Activated CD4-positive, alpha-beta memory T cell treated with anti-CD3 and anti-CD28 coated beads for 36 hours (primary cell): ENCODE measurements at regions not wholly inside any gene's neighbourhood (a gene's known extent, or its start where the extent isn't known, plus 50 kb on each side); places are given as distances from the start of the nearest gene placed in this dataset.

Source experiments
- CTCF ChIA-PET: fragments of 350-600 bp; sonication (Branson Sonifier 250); formaldehyde crosslinking; loops from one replicate; lab custom pipeline; 2021; ENCODE audit warnings: antibody characterized with exemption, inconsistent platforms; lab: Charles Lee
- POLR2A ChIA-PET: fragments of 350-600 bp; sonication (Branson Sonifier 250); formaldehyde crosslinking; loops from one replicate; lab custom pipeline; 2021; ENCODE audit warnings: antibody characterized with exemption; lab: Charles Lee
- DNase-seq: peaks from one replicate; pipeline ENCODE4 v3.0.0-alpha.2; 2020
- H3K27ac Mint-ChIP-seq: one replicate; pipeline ENCODE4 v1.8.0; 2021; ENCODE audit warnings: mixed read lengths
- H3K27me3 Mint-ChIP-seq: one replicate; pipeline ENCODE4 v1.8.0; 2021; ENCODE audit warnings: mixed read lengths
- H3K36me3 Mint-ChIP-seq: one replicate; pipeline ENCODE4 v1.8.0; 2021; ENCODE audit warnings: mixed read lengths
- H3K4me1 Mint-ChIP-seq: one replicate; pipeline ENCODE4 v1.8.0; 2021; ENCODE audit warnings: low read depth, mixed read lengths
- H3K4me3 Mint-ChIP-seq: one replicate; pipeline ENCODE4 v1.8.0; 2021; ENCODE audit warnings: mild to moderate bottlenecking, mixed read lengths
- H3K9me3 Mint-ChIP-seq: one replicate; pipeline ENCODE4 v1.8.0; 2021; ENCODE audit warnings: mixed read lengths
- intact Hi-C: fragments of 100-400 bp; cut with micrococcal nuclease; formaldehyde crosslinking; loops from one replicate; pipeline ENCODE4 v1.15.1; 2023

GRCh38 chr12:107310621-107311020, 217.3 kb upstream of the CRY1 start:
- POLR2A ChIA-PET = no interaction called here
- Mint-ChIP-seq H3K27ac (no peak overlapping the region), H3K27me3 (peaks cover 9% of the 10 kb centered on the region), H3K4me3 (no peak overlapping the region), H3K9me3 (no peaks in the 10 kb centered on the region), H3K36me3 (no peaks in the 10 kb centered on the region), H3K4me1 (peaks cover 13% of the 10 kb centered on the region)
- intact Hi-C loops = no loop called here
- DNase-seq = no peak
- CTCF ChIA-PET = interaction anchor here (2.0 kb wide), 1 partner anchor 179 kb away, joined by 7 read pairs; no protein-coding TSS in a partner anchor

- H3K4me1 Mint-ChIP-seq = peaks cover 13% of the 10 kb centered on the region
- H3K9me3 Mint-ChIP-seq = no peaks in the 10 kb centered on the region
- ChIA-PET POLR2A (no interaction called here), CTCF (interaction anchor here (1.4 to 2.0 kb wide), 2 partner anchors 91 to 180 kb away, joined by 6 to 7 read pairs; no protein-coding TSS in a partner anchor)
- intact Hi-C loops = no loop called here
- H3K4me3 Mint-ChIP-seq = no peak overlapping the region
- no peaks in the 10 kb centered on the region for H3K36me3 Mint-ChIP-seq
- no peak overlapping the region for H3K27ac Mint-ChIP-seq
- no peak for DNase-seq
- H3K27me3 Mint-ChIP-seq = peaks cover 12% of the 10 kb centered on the region
These were observed 218.3 kb upstream of the CRY1 start for GRCh38 chr12:107311682-107312081.

- Mint-ChIP-seq H3K27ac (no peak overlapping the region), H3K4me1 (peaks cover 26% of the 10 kb centered on the region), H3K27me3 (peaks cover 8% of the 10 kb centered on the region), H3K4me3 (peak overlapping the region; percentile 82), H3K9me3 (no peaks in the 10 kb centered on the region), H3K36me3 (no peaks in the 10 kb centered on the region)
- ChIA-PET POLR2A (interaction anchor here (1.4 to 1.6 kb wide), 2 partner anchors 38 to 57 kb away, joined by 4 read pairs; no protein-coding TSS in a partner anchor), CTCF (interaction anchor here (0.9 to 3.4 kb wide), 5 partner anchors 16 to 289 kb away, joined by 3 to 24 read pairs (median 5); no protein-coding TSS in a partner anchor)
- DNase-seq = peak; percentile 93
- intact Hi-C loops = loop anchor here (1.0 to 2.0 kb wide), 5 partner anchors 10 to 289 kb away; partner anchors contain the start of gene CRY1
These were observed 224.6 kb upstream of the CRY1 start for GRCh38 chr12:107317751-107318555.

- no peaks in the 10 kb centered on the region for H3K9me3 Mint-ChIP-seq
- intact Hi-C loops = loop anchor here (1.0 to 2.0 kb wide), 5 partner anchors 10 to 289 kb away; partner anchors contain the start of gene CRY1
- no peaks in the 10 kb centered on the region for H3K36me3 Mint-ChIP-seq
- ChIA-PET CTCF (interaction anchor here (1.1 to 3.3 kb wide), 3 partner anchors 16 to 288 kb away, joined by 3 to 24 read pairs (median 5); no protein-coding TSS in a partner anchor), POLR2A (interaction anchor here (1.3 to 1.6 kb wide), 3 partner anchors 11 to 56 kb away, joined by 3 to 4 read pairs (median 4); no protein-coding TSS in a partner anchor)
- peaks cover 8% of the 10 kb centered on the region for H3K27me3 Mint-ChIP-seq
- DNase-seq = no peak
- H3K4me1 Mint-ChIP-seq = peaks cover 31% of the 10 kb centered on the region
- peak overlapping the region; percentile 82 for H3K4me3 Mint-ChIP-seq
- no peak overlapping the region for H3K27ac Mint-ChIP-seq
These were observed 225.1 kb upstream of the CRY1 start for GRCh38 chr12:107318556-107318805.

DNA sequence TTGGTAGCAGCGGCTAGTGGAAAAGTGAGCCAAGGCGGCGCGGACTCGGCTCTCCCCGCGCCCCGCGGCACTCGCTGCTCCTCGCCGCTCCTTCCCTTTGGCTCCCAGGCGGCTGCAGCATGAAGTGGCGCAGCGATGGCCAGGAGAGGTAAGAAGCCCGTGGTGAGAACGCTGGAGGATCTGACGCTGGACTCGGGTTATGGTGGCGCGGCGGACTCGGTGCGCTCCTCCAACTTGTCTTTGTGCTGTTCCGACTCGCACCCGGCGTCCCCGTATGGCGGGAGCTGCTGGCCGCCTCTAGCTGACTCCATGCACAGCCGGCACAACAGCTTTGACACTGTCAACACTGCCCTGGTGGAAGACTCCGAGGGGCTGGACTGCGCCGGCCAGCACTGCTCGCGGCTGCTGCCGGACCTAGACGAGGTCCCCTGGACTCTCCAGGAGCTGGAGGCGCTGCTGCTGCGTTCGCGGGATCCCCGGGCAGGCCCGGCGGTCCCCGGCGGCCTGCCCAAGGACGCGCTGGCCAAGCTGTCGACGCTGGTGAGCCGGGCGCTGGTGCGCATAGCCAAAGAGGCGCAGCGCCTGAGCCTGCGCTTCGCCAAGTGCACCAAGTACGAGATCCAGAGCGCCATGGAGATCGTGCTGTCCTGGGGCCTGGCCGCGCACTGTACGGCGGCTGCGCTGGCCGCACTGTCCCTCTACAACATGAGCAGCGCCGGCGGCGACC, 225.6 kb upstream of the CRY1 start:
- no peak overlapping the region for H3K27ac Mint-ChIP-seq

DNA sequence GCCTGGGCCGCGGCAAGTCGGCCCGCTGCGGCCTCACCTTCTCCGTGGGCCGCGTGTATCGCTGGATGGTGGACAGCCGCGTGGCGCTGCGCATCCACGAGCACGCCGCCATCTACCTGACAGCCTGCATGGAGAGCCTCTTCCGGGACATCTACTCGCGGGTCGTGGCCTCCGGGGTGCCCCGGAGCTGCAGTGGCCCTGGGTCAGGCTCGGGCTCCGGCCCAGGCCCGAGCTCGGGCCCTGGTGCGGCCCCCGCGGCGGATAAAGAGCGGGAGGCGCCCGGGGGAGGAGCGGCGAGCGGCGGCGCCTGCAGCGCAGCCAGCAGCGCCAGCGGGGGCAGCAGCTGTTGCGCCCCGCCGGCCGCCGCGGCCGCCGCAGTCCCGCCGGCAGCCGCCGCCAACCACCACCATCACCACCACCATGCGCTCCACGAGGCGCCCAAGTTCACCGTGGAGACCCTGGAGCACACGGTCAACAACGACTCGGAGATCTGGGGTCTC, 226.2 kb upstream of the CRY1 start:
- intact Hi-C loops = loop anchor here (2.0 to 10.0 kb wide), 6 partner anchors 17 to 1315 kb away; partner anchors contain the start of genes CRY1, PWP1 and SELPLG
- Mint-ChIP-seq H3K9me3 (no peaks in the 10 kb centered on the region), H3K27ac (peak overlapping the region; percentile 87), H3K27me3 (peaks cover 6% of the 10 kb centered on the region), H3K4me1 (peaks cover 38% of the 10 kb centered on the region), H3K36me3 (no peaks in the 10 kb centered on the region), H3K4me3 (peak overlapping the region; percentile 82)
- CTCF ChIA-PET = interaction anchor here (0.6 to 3.7 kb wide), 9 partner anchors 10 to 226 kb away, joined by 3 to 28 read pairs (median 5); partner anchors contain the start of gene CRY1
- peak; percentile 23 for DNase-seq
- POLR2A ChIA-PET = interaction anchor here (1.3 to 3.7 kb wide), 6 partner anchors 10 to 55 kb away, joined by 3 to 20 read pairs (median 4); no protein-coding TSS in a partner anchor

More for the DNA sequence above, 225.6 kb upstream of the CRY1 start:
- H3K4me1 Mint-ChIP-seq = peaks cover 36% of the 10 kb centered on the region
- peaks cover 8% of the 10 kb centered on the region for H3K27me3 Mint-ChIP-seq
- POLR2A ChIA-PET = interaction anchor here (1.3 to 3.7 kb wide), 5 partner anchors 11 to 56 kb away, joined by 3 to 20 read pairs (median 4); no protein-coding TSS in a partner anchor
- H3K36me3 Mint-ChIP-seq = no peaks in the 10 kb centered on the region
- no peaks in the 10 kb centered on the region for H3K9me3 Mint-ChIP-seq
- CTCF ChIA-PET = interaction anchor here (1.1 to 3.7 kb wide), 8 partner anchors 10 to 225 kb away, joined by 3 to 28 read pairs (median 5); partner anchors contain the start of gene CRY1
- H3K4me3 Mint-ChIP-seq = peak overlapping the region; percentile 82
- peak; percentile 34 for DNase-seq
- intact Hi-C loops = loop anchor here (1.0 to 2.0 kb wide), 5 partner anchors 11 to 288 kb away; partner anchors contain the start of gene CRY1

DNA sequence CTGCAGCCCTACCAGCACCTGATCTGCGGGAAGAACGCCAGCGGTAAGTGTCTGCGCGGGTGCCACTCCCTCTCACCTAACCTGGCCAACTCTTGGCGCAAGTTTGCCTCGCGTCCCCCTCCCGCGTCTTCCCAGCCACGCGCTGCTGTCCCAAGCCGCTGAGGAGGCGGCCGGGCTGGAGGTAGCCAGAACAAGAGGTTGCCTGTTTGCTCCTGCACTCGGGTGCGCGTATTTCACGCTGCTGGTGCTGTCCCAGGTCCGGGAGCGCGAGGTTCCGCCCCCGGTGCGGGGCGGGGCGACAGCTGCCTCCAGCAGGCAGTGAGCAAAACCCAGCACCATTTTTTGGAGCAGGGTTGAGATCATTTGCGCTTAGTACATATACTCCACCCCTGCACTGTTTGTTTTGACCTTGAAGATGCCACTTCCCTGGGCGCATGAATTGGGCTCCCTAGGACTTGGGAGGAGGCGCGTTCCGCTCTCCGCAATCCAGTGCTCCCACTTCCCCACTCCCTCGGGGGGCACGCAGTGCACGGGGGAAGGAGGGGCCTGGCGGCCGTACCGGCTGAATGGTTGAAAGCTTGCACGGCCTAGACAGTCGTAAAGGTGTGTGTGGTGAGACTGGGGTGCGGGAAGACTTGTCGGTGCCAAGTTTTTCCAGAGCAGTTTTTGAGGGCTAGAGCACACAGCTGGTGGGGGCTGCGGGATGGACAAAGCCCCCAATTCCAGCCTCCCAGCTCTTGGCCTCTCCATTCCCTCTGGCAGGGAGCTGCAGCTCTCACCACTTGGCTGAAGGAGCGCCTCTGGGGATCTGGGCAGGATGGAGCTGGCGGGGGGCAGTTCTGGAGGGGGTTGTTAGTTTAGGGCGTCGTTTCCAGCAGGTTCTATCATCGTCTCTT, 226.9 kb upstream of the CRY1 start:
- Mint-ChIP-seq H3K27ac (peak overlapping the region; percentile 87), H3K27me3 (peaks cover 4% of the 10 kb centered on the region), H3K36me3 (no peaks in the 10 kb centered on the region), H3K9me3 (no peaks in the 10 kb centered on the region), H3K4me1 (peaks cover 44% of the 10 kb centered on the region), H3K4me3 (peak overlapping the region; percentile 79)
- ChIA-PET CTCF (interaction anchor here (0.6 to 3.7 kb wide), 16 partner anchors 9 to 290 kb away, joined by 3 to 28 read pairs (median 4); partner anchors contain the start of gene CRY1), POLR2A (interaction anchor here (1.0 to 3.7 kb wide), 7 partner anchors 9 to 85 kb away, joined by 3 to 20 read pairs (median 5); no protein-coding TSS in a partner anchor)
- intact Hi-C loops = loop anchor here (2.0 to 10.0 kb wide), 4 partner anchors 17 to 1315 kb away; partner anchors contain the start of genes PWP1 and SELPLG
- DNase-seq = peak; percentile 91

DNA sequence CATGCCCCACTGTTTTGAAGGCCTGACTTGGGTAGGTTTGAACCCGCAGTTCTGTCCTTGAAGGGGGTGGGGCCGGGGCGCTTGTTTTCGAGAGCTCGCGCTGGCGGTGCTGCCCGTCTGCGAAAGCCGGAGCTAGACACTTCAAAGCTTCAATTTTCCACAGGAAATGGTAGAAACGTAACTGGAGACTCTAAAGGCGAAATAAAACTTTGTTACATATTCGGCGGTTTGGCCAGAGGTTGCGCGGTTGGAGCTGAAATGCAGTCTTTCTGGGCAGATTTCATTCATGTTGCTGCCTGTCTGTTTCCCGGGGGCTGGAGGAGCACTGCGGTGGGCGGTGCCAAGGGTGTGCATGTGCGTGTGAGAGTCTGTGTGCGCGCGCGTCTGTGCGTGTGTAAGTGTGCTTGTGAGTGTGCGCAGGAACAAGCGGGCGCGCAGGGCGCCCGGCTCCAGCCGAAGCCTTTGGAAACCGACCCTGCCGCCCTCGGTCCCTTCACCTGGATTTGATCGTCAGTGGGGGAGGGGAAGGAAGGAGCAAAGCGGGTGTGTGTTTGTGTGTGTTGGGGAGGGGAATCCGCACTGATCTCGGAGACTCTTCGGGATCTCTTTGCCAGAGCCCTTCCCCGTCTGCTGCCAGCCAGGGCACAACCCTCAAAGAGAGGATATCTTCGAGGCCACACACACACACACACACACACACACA, 227.7 kb upstream of the CRY1 start:
- Mint-ChIP-seq H3K36me3 (no peaks in the 10 kb centered on the region), H3K9me3 (no peaks in the 10 kb centered on the region), H3K4me1 (peaks cover 44% of the 10 kb centered on the region), H3K27ac (peak overlapping the region; percentile 87), H3K4me3 (peak overlapping the region; percentile 79), H3K27me3 (peaks cover 4% of the 10 kb centered on the region)
- POLR2A ChIA-PET = interaction anchor here (1.0 to 3.7 kb wide), 9 partner anchors 8 to 84 kb away, joined by 3 to 20 read pairs (median 4); no protein-coding TSS in a partner anchor
- DNase-seq = peak; percentile 83
- intact Hi-C loops = loop anchor here (1.0 to 10.0 kb wide), 6 partner anchors 8 to 1314 kb away; partner anchors contain the start of genes PWP1 and SELPLG
- CTCF ChIA-PET = interaction anchor here (0.6 to 3.7 kb wide), 11 partner anchors 8 to 289 kb away, joined by 3 to 28 read pairs (median 5); no protein-coding TSS in a partner anchor

GRCh38 chr12:107322063-107322462, 228.7 kb upstream of the CRY1 start:
- no peaks in the 10 kb centered on the region for H3K9me3 Mint-ChIP-seq
- H3K27me3 Mint-ChIP-seq = peaks cover 1% of the 10 kb centered on the region
- CTCF ChIA-PET = interaction anchor here (0.7 to 3.7 kb wide), 3 partner anchors 8 to 49 kb away, joined by 3 to 28 read pairs (median 7); no protein-coding TSS in a partner anchor
- peaks cover 45% of the 10 kb centered on the region for H3K4me1 Mint-ChIP-seq
- no peaks in the 10 kb centered on the region for H3K36me3 Mint-ChIP-seq
- H3K4me3 Mint-ChIP-seq = peak overlapping the region; percentile 79
- H3K27ac Mint-ChIP-seq = peak overlapping the region; percentile 87
- intact Hi-C loops = loop anchor here (1.0 to 10.0 kb wide), 3 partner anchors 47 to 1313 kb away; partner anchors contain the start of gene SELPLG
- POLR2A ChIA-PET = interaction anchor here (1.0 to 3.7 kb wide), 6 partner anchors 9 to 83 kb away, joined by 3 to 20 read pairs (median 4); no protein-coding TSS in a partner anchor
- DNase-seq = peak; percentile 77
